OCI-LY3 (cell line): ENCODE measurements at regions not wholly inside any gene's neighbourhood (a gene's known extent, or its start where the extent isn't known, plus 50 kb on each side); places are given as distances from the start of the nearest gene placed in this dataset.

Experiments used
- EZH2phosphoT487 ChIP-seq: fragments of 200-600 bp; shearing (Covaris generic); IDR thresholded peaks from 2 replicates; pipeline ENCODE4 v1.6.1; 2018; ENCODE audit warnings: antibody characterized with exemption, mixed run types, low read depth
- TF ChIP-seq, protein P1 (sequence below): fragments of 200-600, 300-600 bp; sonication (generic); IDR thresholded peaks from 2 replicates; pipeline ENCODE4 v1.5.1; 2014; ENCODE audit warnings: antibody characterized with exemption, low read length, low read depth

DNA sequence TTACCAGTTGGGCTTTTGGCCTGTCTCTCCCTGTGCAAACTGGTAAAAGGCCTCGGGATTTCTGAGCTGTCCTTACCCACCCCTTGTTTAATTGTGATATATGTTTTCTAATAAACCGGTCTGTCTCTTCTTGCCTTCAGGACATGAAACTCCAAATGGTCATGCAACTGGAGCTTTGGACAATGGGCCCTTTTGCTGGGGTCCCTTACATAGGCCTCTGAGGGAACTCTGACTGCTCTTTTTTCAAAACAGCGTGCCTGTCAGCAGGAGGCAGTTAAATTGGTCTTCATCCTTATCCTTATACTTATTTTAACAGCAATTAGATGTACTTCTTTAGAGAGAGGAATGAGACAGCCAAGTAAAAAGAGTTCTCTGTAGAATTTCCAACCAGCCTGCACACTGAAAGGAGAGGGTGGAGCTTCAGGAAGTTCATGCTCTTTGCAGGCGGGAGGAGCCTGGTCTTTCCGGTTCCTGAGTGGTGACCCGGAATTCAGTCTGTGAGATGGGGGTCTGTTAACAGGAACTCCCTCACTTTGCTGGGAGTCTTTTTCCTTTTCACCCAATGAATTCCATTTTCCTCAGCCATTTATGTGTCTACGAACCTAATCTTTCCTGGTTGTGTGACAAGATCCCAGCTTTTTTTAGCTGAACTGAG lies 299.6 kb upstream of the GJE1 start:
- TF ChIP-seq, protein P1, sequence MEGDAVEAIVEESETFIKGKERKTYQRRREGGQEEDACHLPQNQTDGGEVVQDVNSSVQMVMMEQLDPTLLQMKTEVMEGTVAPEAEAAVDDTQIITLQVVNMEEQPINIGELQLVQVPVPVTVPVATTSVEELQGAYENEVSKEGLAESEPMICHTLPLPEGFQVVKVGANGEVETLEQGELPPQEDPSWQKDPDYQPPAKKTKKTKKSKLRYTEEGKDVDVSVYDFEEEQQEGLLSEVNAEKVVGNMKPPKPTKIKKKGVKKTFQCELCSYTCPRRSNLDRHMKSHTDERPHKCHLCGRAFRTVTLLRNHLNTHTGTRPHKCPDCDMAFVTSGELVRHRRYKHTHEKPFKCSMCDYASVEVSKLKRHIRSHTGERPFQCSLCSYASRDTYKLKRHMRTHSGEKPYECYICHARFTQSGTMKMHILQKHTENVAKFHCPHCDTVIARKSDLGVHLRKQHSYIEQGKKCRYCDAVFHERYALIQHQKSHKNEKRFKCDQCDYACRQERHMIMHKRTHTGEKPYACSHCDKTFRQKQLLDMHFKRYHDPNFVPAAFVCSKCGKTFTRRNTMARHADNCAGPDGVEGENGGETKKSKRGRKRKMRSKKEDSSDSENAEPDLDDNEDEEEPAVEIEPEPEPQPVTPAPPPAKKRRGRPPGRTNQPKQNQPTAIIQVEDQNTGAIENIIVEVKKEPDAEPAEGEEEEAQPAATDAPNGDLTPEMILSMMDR: no peak
- no peak for TF ChIP-seq EZH2phosphoT487
